Activated naive CD4-positive, alpha-beta T cell treated with anti-CD3 and anti-CD28 coated beads, Interleukin-2, amount 10 ng/mL, durations not matched to agents 7 days and 5 days (primary cell): ENCODE measurements at regions not wholly inside any gene's neighbourhood (a gene's known extent, or its start where the extent isn't known, plus 50 kb on each side); places are given as distances from the start of the nearest gene placed in this dataset.

Experiments used
- CTCF ChIA-PET: fragments of 350-600 bp; sonication (Branson Sonifier 250); formaldehyde crosslinking; loops from one replicate; lab custom pipeline; 2021; ENCODE audit warnings: antibody characterized with exemption; lab: Charles Lee
- DNase-seq: peaks from one replicate; pipeline ENCODE4 v3.0.0-alpha.2; 2020
- H3K27ac Mint-ChIP-seq: one replicate; pipeline ENCODE4 v1.8.0; 2021; ENCODE audit warnings: mild to moderate bottlenecking, moderate library complexity, mixed read lengths
- H3K27me3 Mint-ChIP-seq: one replicate; pipeline ENCODE4 v1.8.0; 2021; ENCODE audit warnings: mild to moderate bottlenecking, mixed read lengths
- H3K36me3 Mint-ChIP-seq: one replicate; pipeline ENCODE4 v1.8.0; 2021; ENCODE audit warnings: mixed read lengths
- H3K4me1 Mint-ChIP-seq: one replicate; pipeline ENCODE4 v1.8.0; 2021; ENCODE audit warnings: mixed read lengths
- H3K4me3 Mint-ChIP-seq: one replicate; pipeline ENCODE4 v1.8.0; 2021; ENCODE audit warnings: mild to moderate bottlenecking, moderate library complexity, mixed read lengths
- H3K9me3 Mint-ChIP-seq: one replicate; pipeline ENCODE4 v1.8.0; 2021; ENCODE audit warnings: mixed read lengths

DNA sequence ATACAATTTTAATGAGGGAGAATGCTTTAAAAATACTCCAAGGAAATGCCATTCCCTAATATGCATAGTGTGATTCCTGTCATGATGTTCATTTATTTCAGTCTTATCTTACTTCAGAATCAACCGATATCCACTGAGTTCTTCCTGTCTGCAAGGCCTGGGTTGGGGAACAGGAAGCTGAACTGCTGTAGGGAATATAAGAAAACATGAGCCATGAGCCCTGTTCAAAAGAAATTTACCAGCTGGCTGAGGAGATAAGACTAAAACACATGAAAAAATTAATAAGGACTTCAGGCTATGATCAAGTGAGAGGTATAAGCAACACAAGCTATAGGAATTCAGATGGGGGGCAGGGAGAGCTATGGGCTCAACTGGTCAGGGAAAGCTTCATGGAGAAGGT lies 184.7 kb downstream of the PLPP4 start:
- H3K4me3 Mint-ChIP-seq: no peak overlapping the region
- no peaks in the 10 kb centered on the region for H3K36me3 Mint-ChIP-seq
- no peaks in the 10 kb centered on the region for H3K9me3 Mint-ChIP-seq
- CTCF ChIA-PET: no interaction called here
- H3K27ac Mint-ChIP-seq: no peak overlapping the region
- DNase-seq: no peak
- no peaks in the 10 kb centered on the region for H3K27me3 Mint-ChIP-seq
- H3K4me1 Mint-ChIP-seq: no peaks in the 10 kb centered on the region

GRCh38 chr10:120643351-120643750 lies 186.3 kb downstream of the PLPP4 start:
- Mint-ChIP-seq H3K4me3 (no peak overlapping the region), H3K9me3 (no peaks in the 10 kb centered on the region), H3K4me1 (no peaks in the 10 kb centered on the region), H3K27me3 (no peaks in the 10 kb centered on the region), H3K36me3 (no peaks in the 10 kb centered on the region), H3K27ac (no peak overlapping the region)
- no peak for DNase-seq
- CTCF ChIA-PET: no interaction called here

GRCh38 chr10:120644556-120645410 lies 187.8 kb downstream of the PLPP4 start:
- DNase-seq: no peak
- CTCF ChIA-PET: no interaction called here
- Mint-ChIP-seq H3K9me3 (no peaks in the 10 kb centered on the region), H3K4me3 (no peak overlapping the region), H3K36me3 (no peaks in the 10 kb centered on the region), H3K27me3 (no peaks in the 10 kb centered on the region), H3K27ac (no peak overlapping the region), H3K4me1 (no peaks in the 10 kb centered on the region)

- DNase-seq: no peak
- H3K27me3 Mint-ChIP-seq: no peaks in the 10 kb centered on the region
- H3K36me3 Mint-ChIP-seq: no peaks in the 10 kb centered on the region
- H3K4me1 Mint-ChIP-seq: no peaks in the 10 kb centered on the region
- H3K4me3 Mint-ChIP-seq: no peak overlapping the region
- no peak overlapping the region for H3K27ac Mint-ChIP-seq
- CTCF ChIA-PET: no interaction called here
- no peaks in the 10 kb centered on the region for H3K9me3 Mint-ChIP-seq
Measured at GRCh38 chr10:120646159-120646732, 189.2 kb downstream of the PLPP4 start.

DNA sequence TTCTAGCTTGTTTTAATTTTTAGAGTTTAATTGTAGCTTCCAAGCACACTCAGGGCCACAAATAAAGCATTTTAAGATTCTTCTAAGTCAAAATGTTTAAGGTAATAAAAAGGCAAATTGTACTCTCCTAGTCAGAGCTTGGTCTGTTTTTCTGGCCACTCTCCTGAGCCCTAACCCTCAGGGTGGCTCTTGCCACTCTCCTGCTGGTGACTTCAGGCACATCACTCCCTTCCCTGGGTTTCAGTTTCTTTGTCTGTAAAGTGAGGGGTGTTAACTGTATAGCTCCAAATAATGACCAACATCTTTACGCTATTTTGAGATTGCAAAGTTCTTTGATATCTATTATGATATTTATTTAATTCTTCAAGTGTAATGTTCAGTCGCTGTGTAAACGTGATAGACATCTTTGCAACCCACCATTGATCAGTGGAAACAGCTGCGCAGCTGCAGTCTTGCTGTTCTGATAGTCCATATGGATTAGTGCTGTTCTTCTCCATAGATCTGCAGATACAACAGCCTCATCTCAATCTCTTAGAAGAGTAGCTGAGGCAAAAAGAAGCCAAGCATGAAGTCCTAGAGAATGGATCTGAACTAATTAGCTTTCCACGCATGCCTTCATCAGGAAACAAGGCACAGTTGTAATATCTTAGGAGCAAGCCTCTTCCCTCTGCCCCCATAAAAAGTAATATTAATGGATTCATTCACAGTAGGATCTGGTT lies 189.9 kb downstream of the PLPP4 start:
- Mint-ChIP-seq H3K36me3 (no peaks in the 10 kb centered on the region), H3K9me3 (no peaks in the 10 kb centered on the region), H3K4me1 (no peaks in the 10 kb centered on the region), H3K27ac (no peak overlapping the region), H3K4me3 (no peak overlapping the region), H3K27me3 (no peaks in the 10 kb centered on the region)
- CTCF ChIA-PET: no interaction called here
- no peak for DNase-seq

GRCh38 chr10:120650705-120651399 lies 193.8 kb downstream of the PLPP4 start:
- Mint-ChIP-seq H3K4me3 (no peak overlapping the region), H3K4me1 (no peaks in the 10 kb centered on the region), H3K27ac (no peak overlapping the region)

DNA sequence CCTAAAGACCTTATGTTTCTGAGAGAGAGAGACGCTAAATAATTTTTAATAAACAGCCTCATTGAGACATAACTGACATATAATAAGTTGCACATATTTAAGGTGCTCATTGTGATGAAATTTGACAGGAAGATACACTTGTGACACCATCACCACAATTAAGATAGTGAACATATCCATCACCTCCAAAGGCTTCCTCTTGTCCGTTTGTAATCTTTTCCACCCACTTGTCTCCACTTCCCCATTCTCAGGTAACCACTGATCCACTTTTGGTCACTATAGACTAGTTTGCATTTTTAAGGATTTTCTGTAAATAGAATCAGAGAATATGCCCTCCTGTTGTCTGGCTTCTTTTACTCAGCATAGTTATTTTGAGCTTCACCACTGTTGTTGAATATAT lies 195.1 kb upstream of the WDR11 start:
- CTCF ChIA-PET: no interaction called here
- no peak for DNase-seq
- Mint-ChIP-seq H3K4me1 (no peaks in the 10 kb centered on the region), H3K36me3 (no peaks in the 10 kb centered on the region), H3K9me3 (no peaks in the 10 kb centered on the region), H3K4me3 (no peak overlapping the region), H3K27ac (no peak overlapping the region), H3K27me3 (no peaks in the 10 kb centered on the region)

More at GRCh38 chr10:120650705-120651399, 193.8 kb downstream of the PLPP4 start:
- Mint-ChIP-seq H3K27me3 (no peaks in the 10 kb centered on the region), H3K36me3 (no peaks in the 10 kb centered on the region), H3K9me3 (no peaks in the 10 kb centered on the region)
- CTCF ChIA-PET: no interaction called here
- no peak for DNase-seq

GRCh38 chr10:120657371-120657770 lies 193.8 kb upstream of the WDR11 start:
- DNase-seq: no peak
- H3K9me3 Mint-ChIP-seq: no peaks in the 10 kb centered on the region
- H3K4me3 Mint-ChIP-seq: no peak overlapping the region
- CTCF ChIA-PET: no interaction called here
- H3K36me3 Mint-ChIP-seq: no peaks in the 10 kb centered on the region
- no peak overlapping the region for H3K27ac Mint-ChIP-seq
- H3K4me1 Mint-ChIP-seq: no peaks in the 10 kb centered on the region
- H3K27me3 Mint-ChIP-seq: no peaks in the 10 kb centered on the region

DNA sequence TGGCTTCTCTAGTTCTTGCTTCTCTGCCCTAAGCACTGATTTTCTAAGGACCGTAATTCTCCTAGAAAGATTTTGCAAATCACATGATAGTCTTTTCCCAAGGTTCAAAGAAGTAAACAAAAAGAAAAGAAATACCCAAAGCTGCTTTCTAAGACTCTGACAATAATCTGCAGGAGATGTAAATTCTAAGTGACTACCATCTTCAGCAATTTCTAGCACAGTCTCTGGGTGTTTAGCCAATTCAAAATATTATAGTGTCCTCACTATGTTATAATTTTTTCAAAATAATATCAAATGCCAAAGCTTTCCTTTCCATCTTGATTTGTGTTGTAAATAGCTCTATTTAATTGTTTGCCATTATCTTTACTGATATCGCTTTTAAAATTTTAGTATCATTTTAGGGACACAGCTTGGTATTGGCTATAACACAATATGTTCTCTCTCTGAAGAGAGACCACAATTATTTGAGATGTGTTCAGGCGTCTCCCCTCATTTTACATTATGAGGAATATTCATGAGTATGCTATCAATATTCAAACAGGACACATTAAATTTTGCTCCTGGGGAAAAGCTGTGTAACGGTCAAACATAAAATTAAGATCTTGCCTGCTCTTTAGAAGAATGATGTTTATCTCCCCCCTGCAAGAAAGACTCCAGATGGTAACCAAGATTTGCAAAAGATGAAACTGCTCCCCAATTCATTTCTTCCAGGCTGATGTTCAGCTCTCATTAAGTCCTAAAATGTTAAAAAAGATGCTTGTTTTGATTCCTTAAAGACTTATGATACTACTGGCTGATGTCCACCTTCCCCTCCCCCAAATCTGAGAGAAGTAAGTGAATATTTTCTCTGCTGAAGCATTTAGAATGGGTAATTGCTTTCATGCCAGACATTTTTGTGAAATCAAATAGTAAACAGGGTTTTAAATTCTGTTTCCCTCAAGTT lies 191.9 kb upstream of the WDR11 start:
- no peak overlapping the region for H3K4me3 Mint-ChIP-seq
- CTCF ChIA-PET: no interaction called here
- H3K4me1 Mint-ChIP-seq: no peaks in the 10 kb centered on the region
- H3K27me3 Mint-ChIP-seq: no peaks in the 10 kb centered on the region
- no peak for DNase-seq
- H3K9me3 Mint-ChIP-seq: no peaks in the 10 kb centered on the region
- H3K27ac Mint-ChIP-seq: no peak overlapping the region
- no peaks in the 10 kb centered on the region for H3K36me3 Mint-ChIP-seq

GRCh38 chr10:120666308-120666707 lies 184.9 kb upstream of the WDR11 start:
- Mint-ChIP-seq H3K9me3 (no peaks in the 10 kb centered on the region), H3K4me3 (no peak overlapping the region), H3K4me1 (no peaks in the 10 kb centered on the region), H3K36me3 (no peaks in the 10 kb centered on the region), H3K27me3 (no peaks in the 10 kb centered on the region), H3K27ac (no peak overlapping the region)
- CTCF ChIA-PET: no interaction called here
- DNase-seq: no peak

GRCh38 chr10:120667276-120667675 lies 183.9 kb upstream of the WDR11 start:
- no peaks in the 10 kb centered on the region for H3K27me3 Mint-ChIP-seq
- no peak overlapping the region for H3K4me3 Mint-ChIP-seq
- CTCF ChIA-PET: no interaction called here
- H3K4me1 Mint-ChIP-seq: no peaks in the 10 kb centered on the region
- no peaks in the 10 kb centered on the region for H3K36me3 Mint-ChIP-seq
- no peak for DNase-seq
- H3K9me3 Mint-ChIP-seq: no peaks in the 10 kb centered on the region
- no peak overlapping the region for H3K27ac Mint-ChIP-seq

DNA sequence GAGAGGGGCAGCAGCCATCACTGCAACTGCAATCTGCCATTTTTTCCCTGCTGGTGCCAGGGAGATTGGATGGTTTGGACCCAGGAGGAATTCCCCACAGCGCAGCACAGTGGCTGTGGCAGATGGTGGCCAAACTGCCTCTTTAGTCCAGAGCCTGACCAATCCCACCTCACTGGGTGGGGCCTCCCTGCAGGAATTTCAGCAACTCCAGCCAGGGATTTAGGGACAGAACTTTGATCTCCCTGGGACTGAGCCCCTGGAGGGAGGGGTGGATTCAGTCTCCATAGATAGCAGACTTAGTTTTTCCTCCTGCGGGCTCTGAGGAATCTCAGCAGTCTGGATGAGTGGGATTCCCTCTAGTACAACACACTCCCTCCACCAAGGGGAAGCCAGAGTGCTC lies 179.7 kb upstream of the WDR11 start:
- CTCF ChIA-PET: no interaction called here
- H3K4me1 Mint-ChIP-seq: no peaks in the 10 kb centered on the region
- H3K9me3 Mint-ChIP-seq: no peaks in the 10 kb centered on the region

DNA sequence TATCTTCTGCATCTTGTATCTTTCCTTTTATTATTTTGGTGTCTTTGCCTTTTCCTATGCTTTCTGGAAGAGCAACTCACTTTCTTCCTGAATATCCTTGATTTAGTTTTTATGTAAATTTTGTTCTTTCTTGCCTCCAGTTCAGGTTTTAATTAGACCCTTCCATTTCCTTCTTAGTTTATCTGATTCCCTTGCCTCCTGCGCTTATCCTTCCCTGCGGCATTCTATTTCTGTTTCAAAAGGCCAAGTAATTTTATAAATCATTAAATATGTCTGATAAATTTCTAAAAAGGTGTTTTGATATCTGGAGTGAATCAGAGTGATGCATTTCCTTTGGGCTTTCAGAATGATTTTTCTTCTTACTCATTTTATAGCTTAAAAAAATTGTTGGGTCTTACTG lies 167.7 kb upstream of the WDR11 start:
- Mint-ChIP-seq H3K27ac (no peak overlapping the region), H3K4me1 (no peaks in the 10 kb centered on the region), H3K27me3 (no peaks in the 10 kb centered on the region), H3K4me3 (no peak overlapping the region), H3K9me3 (no peaks in the 10 kb centered on the region), H3K36me3 (no peaks in the 10 kb centered on the region)
- DNase-seq: no peak
- CTCF ChIA-PET: no interaction called here

More for the DNA sequence above, 179.7 kb upstream of the WDR11 start:
- Mint-ChIP-seq H3K36me3 (no peaks in the 10 kb centered on the region), H3K27ac (no peak overlapping the region), H3K4me3 (no peak overlapping the region), H3K27me3 (no peaks in the 10 kb centered on the region)
- no peak for DNase-seq
